ENCODE measurements at regions not wholly inside any gene's neighbourhood (a gene's known extent, or its start where the extent isn't known, plus 50 kb on each side); places are given as distances from the start of the nearest gene placed in this dataset.

DNA sequence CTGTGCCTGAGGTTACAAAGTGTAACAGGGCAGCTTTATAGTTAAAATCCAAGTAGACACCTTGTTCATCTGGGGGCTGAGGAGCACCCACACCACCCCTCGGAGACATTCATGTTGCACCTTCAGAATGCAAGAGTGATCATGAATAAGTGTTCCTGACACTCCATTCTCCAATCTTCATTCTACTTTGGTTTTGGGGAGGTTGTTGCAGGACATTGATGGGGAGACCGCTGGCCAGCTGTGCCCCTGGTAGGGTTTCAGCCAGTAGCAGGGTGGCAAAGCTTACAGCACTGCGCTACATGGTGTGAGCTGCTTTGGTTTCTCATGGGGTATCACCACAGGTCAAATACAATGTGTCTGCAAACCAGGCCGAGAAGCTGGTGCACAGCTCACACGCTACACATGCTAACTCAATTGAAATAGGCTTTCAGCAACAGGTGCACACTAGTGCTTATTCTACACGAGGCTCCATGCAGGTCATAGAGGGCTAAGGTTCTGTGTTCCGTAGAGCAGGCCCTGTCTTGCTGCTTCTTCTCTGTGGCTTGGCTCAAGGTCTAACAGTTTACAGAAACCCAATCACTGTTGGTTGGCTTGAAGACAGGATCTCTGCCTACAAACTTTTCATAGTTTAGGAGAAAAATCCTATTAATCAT is 317.4 kb upstream of the ZNF32 start:
- no peak for DNase-seq

DNA sequence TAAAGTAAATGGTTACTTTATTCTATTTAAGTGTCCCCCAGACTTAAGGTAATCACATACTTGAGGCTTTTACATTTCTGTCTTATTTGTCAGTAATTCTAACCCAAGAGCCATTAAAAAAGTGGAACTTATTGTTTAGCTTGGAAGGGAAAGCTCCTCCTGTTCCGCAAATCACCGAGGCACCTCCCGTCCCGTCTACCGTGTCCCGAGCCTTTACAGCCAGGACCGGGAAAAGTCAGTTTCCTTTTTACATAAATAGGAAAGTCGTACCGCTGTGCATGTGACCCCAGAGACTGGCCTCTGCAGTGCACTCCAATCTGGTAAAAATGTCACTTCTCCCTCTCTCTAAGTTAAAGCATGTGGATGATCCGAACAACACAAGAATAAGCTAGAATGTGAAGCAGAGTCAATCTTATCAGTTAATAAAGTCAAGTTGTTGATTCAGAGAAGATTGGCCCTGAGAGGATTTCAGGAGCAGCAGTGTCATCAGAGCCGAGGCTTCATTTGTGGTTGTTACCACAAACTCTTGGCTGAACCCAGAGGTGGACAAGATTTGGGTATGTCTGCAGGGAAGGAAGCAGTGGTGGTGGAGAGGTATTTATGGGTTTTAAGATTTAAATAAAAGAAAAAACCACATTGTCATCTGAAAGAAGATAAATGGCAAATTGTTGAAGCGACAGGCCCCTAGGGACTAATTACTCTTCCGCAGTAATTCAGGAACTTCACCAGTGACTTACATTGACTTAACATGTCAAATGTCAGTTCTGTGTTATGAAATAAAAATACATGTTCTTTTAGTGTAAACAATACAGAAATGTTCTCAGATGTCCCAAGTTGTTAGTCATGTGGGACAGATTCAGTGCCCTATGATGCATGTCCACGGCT is 316.6 kb upstream of the ZNF32 start:
- no peak for DNase-seq

DNA sequence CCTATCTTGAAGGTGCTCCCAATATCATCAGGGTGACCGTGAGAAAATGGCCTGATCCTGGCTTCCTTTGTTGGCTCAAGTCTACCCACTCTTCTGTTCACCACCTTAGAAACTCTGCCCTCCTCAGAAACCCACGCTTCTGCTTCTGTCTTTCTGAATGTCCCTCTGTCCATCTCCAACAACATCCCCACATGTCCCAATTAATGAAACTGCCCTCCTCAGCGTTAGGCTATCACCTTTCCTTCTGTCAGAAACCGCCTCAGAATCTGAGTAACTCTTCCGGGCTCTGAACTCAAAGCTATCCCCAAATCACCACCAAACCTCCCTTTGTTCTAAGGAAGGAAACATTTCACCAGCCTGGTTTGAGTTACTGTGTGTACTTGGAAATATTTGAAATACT is 315.8 kb upstream of the ZNF32 start:
- DNase-seq = no peak

DNA sequence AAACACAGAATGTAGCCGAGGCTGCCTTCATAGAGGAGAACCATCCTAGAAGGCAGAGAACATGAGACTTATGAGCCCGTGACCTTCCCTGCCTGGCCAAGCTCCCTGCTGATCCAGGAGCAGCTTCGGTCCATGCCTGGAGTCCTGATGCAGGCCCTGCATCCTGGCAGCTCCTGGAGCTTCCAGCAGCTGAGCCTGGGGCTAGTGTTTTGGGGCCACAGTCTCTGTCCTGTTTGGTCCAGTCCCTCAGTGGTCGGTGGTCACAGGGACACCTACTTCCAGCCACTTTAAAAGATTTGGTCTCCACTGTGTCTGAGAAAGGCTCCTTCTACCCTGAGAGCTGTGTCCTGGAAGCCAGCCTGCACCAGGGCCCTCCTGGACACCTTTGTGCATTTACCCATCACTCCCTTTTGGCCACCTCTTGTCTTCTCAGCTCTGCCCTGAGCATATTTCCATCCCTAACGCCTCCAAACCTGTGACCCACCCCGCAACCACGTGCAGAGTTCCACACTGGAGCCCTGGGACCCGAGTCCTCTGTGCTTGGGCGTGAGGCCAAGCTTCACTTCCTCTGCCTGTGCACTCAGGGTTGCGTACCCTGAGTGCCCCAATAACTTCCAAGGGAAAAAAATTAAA is 315.2 kb upstream of the ZNF32 start:
- no peak for DNase-seq

DNA sequence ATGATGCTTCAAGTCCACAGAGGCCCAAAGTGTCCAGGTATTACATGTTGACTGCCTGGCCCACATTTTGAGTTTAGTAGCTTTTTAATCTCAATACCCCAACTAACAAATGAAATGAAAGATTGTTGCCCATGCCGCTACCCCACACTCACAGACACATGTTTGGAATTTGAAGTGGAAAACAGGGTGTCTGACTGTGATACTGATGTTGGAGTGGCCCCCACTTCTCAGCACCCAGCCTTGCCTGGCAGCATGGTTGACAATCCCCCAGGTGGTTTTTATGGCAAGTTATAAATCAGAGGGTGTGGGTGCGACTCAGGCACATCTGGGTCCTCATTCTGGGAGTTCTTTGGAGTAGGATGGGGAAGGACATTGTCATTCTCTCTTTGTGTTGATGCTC is 314.7 kb upstream of the ZNF32 start:
- DNase-seq = no peak

DNA sequence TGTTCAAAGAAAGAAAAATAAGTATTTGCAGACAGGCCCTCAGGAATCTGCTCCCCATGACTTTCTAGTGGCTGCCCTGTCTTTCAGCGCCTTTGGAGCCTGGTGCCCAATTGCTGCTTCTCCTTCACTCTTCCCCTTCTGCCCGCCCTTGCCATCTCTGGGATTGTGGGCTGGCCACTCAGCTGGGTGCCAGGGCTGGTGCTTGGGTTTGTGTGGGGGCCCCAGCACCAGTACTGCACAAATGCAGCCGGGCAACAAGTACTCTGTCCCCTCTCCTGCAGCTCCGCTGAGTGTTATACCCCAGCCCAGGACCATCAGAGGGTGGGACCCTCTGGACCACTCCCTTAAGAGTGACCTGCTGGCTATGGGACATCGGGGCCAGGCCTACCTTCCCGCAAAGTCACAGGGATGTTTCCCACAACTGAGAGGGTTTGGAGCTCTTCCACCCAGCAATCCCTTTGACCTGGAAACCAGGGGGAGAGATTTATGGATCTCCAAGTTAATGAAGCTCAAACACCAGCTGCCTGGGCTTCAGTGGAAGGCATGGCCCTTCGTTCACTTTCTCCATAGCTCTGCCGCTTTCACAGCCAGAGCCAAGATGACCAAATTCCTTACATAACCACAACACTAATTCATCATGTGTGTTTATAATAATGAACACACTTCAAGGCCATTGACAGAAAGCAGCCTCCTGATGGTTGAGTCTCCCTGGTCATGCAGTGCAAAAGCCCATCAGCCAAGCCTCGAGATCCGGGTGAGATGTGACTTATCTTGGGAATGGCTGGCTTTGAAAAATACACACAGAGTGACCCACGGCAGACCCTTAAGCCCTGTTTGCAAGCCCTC is 313.9 kb upstream of the ZNF32 start:
- no peak for DNase-seq

DNA sequence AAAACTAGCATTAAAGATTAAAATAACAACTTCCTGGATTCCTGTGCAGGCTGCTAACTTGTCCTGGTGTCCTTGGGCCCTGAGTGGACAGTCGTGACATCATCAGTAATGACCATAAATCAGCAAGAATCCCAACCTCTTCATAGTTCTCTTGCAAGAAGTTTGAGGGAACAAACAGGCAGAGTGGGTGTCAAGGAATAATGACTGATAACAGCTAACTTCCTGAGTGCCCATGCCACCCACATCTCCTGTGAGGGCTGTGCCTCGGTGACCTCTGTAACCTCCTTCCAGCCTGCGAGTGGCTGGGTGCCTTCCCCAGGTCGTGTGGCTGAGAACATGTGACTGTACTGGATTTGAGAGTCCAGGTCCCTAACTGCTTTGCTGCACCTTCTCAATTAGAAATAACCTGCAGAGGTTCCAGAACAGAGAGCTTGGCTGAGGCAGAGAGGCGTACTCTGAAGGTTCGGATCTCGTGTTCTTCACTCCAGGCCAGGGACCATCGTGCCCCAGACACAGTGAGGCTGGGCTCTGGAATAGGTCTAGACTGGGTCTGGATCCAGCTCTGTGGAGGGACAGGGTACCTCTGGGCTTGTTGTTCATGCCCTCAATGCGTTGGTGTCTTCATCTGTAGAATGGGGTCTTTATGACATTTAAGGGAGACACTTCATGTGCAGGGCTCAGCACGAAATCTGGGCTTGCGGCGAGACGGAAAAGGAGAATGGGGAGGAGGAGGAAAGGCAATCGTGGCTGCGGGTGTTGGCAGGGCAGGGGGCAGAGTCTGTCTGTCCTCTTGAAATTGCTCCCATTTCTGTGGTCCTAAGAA is 313.1 kb upstream of the ZNF32 start:
- no peak for DNase-seq

DNA sequence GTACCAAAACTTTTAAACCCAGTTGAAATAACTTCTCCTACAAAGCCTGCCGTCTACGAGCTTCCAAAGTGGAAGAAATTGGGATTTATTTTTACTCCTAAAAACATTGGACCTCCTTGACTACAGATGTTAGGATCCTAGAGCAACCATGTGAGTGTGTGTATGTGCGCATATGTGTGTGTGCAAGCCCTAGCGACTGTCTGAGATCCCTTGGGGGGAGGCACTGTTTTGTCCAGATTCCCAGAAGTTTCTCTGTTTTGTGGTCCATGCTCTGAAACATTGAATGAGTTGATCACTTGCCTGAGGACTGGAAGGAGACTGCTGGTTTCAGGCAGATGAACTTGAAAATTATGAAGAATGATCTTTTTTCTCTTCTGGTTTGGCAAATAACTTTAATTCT is 312.3 kb upstream of the ZNF32 start:
- DNase-seq = no peak

DNA sequence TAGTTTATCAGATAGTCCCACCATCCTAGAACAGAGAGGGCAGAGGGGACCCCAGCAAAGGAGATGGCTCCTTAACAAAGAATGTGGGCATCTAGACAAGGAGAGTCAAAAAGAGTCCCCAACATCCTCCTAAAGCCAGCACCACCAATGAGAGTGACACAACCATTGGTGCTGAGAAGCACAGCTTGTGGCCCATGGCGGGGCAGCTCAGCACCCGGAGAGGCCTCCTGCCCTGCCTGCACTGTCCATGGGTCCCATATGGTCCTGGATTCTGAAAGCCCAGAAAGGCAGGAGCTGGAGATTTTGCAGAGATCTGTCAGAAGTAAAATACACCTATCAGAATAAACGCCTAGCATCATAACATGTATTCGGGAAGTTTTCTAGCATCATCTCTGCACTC is 311.8 kb upstream of the ZNF32 start:
- DNase-seq = no peak

DNA sequence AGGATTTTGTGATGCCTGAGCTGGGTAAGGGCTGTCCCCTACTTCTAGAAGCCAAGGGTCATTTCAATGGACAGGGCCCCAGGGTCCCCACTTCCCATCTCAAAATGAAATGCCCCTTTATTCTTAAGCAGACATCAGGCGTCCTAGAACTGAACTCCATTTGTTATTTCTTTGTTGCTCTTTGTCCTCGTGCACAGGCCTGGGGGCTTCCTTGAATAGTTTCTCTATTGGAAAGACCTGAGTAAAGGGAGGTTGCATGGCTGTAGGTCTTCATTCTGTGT is 311.4 kb upstream of the ZNF32 start:
- DNase-seq = no peak

DNA sequence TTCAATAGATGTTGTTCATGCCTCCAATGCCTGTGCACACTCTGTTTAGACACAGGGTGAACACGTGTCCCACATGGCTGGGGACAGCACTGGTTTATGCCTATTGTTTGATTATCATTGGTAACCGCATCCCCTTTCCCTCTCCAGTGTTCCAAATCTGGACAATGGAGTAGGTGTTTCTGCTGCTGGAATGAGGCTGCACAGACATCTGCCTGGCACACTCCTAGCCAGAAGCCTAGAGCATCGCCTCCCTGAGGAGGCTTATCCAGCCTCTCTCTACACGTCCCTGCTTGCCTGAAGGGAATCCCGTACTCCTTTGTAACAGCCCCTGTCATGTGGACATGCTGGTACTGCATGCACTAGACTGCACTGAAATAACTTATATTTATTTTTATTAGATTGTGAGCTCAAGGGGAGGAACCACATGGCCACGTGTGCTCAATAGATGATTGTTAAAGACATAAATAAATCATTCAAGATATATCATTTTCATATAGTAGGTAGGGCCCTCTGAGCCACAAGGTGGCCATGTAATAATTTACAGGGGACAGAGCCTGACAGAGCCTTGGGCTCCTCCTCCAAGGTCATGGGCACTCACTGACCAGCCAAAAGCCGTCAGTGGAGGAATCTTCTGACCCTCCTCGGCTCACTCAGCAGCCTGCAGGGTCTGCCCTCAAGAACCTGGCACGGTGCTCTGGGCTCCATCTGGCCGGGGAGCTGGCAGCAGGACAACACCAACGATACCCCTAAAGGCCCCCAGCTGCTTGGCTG is 310.9 kb upstream of the ZNF32 start:
- DNase-seq = no peak

DNA sequence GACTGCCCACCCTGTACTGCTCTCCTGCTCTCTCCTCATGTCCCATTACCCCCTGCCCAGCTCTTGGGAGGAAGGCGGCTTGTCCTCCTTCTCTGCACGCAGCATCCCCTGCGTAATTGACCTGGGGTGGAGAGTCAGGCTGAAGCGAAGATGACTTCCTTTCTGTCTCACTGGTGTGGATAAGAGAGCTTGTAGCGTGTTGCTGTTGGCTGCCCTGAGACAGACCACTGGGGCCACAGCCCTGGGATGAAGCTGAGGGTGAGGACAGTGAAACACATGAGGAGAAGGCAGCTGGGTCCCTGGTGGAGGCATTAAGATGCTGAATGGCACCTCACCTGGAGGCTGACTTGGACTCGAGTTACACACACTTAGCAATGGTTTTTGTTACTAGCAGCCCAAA is 310.3 kb upstream of the ZNF32 start:
- DNase-seq = no peak

DNA sequence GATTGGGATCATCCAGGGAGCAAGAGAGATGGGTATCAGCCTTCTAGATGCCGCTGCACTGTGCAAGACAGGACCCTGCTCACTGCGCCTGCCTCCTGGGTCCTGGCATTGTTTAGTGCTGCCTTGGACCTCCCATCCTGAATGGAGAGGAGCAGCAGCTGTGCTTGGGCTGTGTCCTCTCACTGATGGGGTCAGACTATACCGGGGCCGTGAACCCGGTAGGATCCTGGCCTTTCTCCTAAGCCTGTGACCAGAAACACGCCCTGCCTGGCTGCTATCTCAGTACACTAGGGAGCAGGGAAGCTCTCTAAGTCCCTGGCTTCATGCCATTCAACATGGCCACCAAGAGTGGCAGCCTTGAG is 309.4 kb upstream of the ZNF32 start:
- DNase-seq = no peak

DNA sequence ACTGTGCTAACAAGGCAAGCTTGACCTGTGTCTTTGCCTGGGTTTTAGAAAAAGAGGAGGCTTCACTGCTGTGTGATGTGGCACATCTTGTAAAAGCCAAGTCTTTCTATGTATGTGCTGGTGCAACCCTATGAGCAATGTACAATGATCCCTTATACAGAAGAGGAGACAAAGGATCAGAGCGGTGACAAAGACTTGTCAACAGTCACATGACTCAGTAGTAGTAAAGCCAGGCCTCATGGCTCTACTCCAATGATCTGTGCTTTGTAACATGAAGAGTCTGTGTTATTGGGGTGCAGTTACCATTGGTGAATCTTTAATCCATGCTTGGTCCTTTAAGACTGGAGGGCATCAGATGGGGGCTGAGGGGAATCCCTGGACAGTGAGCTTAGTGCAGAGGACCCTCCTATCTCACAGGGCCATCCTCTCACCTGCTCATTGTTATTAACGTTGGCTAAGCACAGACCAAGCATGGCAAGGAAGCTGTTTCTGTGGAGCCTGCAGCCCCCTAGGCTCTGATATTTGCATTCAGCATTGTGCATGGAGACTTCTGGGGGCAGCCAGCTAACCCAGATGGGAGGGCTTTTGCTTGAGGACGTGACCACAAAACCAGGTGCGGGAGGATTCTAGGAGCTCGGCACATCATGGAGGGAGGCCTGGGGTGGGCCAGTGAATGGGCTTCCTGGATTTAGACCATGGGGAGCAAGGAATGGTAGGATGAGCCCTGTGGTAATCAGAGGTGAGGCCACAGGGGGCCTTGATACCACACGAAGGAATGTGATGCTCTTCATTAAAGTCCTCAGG is 308.8 kb upstream of the ZNF32 start:
- DNase-seq = no peak

DNA sequence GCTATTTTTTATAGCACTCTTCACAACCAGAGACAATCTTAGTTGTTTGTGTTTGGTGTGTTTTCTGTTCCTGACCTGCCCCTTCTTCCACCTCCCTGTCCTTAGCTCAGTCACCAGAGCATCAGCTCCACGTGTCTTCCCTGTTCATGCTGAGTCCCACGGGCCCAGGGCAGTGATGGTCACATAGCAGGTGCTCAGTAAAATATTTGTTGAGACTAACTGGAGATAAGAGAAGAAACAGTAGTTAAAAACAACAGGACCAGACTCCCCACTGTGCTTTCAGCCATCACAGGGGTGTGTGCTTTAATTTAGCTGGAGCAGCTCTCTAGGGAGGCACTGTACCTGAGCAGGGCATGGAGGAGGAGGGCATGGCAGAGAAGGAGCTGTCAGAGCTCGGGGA is 307.3 kb upstream of the ZNF32 start:
- no peak for DNase-seq

DNA sequence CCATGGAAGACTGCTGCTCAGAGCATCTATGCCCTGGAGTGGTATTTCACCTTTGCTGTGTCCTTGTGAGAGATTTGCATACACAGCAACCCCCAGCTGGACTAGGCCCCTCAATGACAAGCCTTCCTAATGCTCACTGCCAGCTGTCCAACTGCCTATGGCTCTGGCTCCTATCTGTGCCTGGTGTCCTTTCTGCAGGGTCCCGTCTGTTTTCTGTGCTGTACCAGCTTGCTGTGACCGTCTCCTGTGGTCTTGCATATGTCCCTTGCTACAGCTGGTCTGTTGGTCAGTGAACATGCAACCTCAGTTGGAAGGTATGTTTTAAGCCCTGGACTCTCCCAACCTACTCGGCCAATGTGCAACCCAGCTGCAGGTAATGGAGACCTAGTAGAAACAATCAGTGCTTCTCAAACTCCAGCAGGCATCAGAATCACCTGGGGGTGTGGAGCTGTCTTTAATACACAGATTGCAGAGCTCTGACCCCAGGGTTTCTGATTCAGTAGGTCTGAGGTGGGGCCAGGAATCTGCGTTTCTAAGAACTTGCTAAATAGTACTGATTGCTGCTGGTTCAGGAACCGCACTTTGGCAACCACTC is 306.4 kb upstream of the ZNF32 start:
- DNase-seq = no peak

DNA sequence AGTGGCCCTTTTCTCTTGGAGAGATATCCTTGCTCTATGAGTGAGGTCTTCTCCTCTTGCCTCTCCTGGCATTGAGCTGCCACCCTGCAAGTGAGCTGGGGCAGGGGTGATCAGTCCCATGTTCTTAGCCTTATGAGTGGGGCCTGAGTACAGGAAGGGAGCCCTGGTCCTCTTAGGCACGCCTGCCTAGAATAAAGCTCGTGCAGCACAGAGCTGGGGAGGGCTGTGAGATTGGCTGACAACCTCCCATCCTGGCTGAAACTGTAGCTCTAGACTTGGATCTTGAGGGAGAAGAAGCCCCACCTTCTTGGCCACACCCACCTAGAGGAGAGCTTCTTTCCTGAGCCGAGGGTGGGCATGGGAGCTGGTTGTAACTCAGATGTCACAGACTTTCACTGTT is 305.0 kb upstream of the ZNF32 start:
- DNase-seq = no peak

DNA sequence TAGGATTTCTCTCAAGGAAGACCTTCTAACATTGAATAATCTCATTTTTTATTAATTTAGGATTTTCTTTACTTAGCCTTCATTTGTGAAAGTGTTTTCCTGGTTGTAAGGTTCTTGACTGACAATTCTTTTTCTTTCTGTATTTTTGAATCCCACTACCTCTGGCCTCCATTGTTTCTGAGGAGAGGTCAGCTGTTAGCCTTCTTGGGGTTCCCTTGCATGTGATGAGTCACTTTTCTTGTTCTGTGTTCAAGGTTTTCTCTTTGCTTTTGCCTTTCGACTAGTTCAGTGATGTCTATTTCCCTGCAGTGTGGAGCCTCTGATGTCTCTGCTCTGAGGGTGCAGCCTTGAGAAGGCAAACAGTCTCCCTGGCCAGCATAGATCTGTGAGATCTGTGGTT is 304.1 kb upstream of the ZNF32 start:
- no peak for DNase-seq

DNA sequence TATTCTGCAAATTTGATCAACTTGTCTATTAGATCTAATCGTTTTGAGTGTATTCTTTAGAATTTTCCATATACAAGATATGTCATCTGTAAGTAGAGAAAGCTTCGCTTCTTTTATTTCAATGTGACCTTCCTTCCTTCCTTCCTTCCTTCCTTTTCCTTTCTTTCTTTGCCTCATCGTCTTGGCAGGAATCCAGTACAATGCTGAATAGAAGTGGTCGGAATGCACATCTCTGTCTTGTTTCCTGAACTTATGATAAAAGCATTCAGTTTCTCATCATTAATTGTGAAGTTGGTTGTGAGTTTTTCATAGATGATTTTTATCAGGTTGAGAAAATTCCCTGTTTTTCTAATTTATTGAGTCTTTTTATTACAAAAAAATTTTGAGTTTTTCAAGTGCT is 300.7 kb upstream of the ZNF32 start:
- DNase-seq = no peak

DNA sequence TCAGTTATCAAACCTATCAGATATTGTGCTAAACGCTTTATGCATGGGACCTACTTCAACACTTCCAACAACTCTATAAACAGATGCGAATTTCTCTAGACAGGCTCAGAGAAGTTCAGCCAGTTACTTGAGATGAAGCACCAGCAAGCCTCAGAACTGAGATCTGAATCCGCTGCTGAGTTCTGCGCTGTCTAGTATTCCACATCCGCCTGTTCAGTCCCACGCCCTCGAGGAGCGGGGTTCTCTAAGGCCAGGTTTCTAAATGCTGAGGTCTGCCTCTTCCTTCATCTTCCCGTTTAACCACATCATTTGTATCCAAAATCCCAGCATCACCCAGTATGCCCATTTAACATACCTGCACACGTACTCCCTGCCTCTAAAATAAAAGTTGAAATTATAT is 297.8 kb upstream of the ZNF32 start:
- no peak for DNase-seq

Data from T-helper 2 cell (primary cell).